ENCODE measurements at regions not wholly inside any gene's neighbourhood (a gene's known extent, or its start where the extent isn't known, plus 50 kb on each side); places are given as distances from the start of the nearest gene placed in this dataset.

DNA sequence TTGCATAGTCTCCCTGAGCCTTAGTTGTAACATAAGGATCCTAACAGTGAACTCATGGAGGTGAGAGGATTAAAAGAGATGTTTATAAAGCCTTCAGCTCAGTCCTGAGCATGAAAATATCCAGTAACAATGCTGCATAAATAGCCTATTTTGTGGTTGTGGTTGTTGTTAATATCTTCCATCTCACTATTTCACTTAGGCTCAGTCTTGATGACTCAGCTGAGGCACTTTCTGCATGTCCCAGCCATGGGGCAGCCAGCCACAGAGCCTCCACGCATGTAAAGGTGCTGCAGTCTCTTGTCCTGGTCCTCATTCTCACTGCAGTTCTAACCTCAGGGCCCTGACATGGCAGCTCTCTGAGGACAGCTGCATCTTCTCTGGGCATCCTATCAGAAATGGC is 218.8 kb upstream of the PKDCC start:
- H3K79me2 ChIP-seq (ENCODE audit: low read depth) = no peaks in the 10 kb centered on the region
- no peaks in the 10 kb centered on the region for H3K36me3 ChIP-seq (ENCODE audit: low read depth)
- H2AFZ ChIP-seq = no peak overlapping the region
- H3K9me3 ChIP-seq (ENCODE audit: insufficient read depth, low read depth) = no peaks in the 10 kb centered on the region
- TF ChIP-seq, protein P1, sequence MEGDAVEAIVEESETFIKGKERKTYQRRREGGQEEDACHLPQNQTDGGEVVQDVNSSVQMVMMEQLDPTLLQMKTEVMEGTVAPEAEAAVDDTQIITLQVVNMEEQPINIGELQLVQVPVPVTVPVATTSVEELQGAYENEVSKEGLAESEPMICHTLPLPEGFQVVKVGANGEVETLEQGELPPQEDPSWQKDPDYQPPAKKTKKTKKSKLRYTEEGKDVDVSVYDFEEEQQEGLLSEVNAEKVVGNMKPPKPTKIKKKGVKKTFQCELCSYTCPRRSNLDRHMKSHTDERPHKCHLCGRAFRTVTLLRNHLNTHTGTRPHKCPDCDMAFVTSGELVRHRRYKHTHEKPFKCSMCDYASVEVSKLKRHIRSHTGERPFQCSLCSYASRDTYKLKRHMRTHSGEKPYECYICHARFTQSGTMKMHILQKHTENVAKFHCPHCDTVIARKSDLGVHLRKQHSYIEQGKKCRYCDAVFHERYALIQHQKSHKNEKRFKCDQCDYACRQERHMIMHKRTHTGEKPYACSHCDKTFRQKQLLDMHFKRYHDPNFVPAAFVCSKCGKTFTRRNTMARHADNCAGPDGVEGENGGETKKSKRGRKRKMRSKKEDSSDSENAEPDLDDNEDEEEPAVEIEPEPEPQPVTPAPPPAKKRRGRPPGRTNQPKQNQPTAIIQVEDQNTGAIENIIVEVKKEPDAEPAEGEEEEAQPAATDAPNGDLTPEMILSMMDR (conservative IDR thresholded peaks at IDR 0.05) = no peak
- TF ChIP-seq EZH2 (IDR thresholded peaks at IDR 0.05; ENCODE audit: low read depth) = no peak
- ChIA-PET CTCF (no interaction called here), POLR2A (ENCODE audit: unreplicated experiment) (no interaction called here)
- H3F3A ChIP-seq (ENCODE audit: insufficient read depth, low read depth) = no peaks in the 10 kb centered on the region
- H3K27ac ChIP-seq = no peak overlapping the region
- no peak overlapping the region for H3K4me2 ChIP-seq
- BruUV-seq (replicated peaks) = no TSS peak
- no peaks in the 10 kb centered on the region for H4K20me1 ChIP-seq (ENCODE audit: insufficient read depth)
- peaks cover 66% of the 10 kb centered on the region for H3K27me3 ChIP-seq (ENCODE audit: insufficient read depth, low read depth)
- no peaks in the 10 kb centered on the region for H3K9me2 ChIP-seq (ENCODE audit: insufficient read depth)
- DNase-seq = no peak
- H3K4me1 ChIP-seq (replicated peaks; ENCODE audit: insufficient read depth) = no peaks in the 10 kb centered on the region
- H3K4me3 ChIP-seq = no peak overlapping the region
- intact Hi-C loops (cut with micrococcal nuclease; ENCODE audit: unreplicated experiment) = no loop called here

DNA sequence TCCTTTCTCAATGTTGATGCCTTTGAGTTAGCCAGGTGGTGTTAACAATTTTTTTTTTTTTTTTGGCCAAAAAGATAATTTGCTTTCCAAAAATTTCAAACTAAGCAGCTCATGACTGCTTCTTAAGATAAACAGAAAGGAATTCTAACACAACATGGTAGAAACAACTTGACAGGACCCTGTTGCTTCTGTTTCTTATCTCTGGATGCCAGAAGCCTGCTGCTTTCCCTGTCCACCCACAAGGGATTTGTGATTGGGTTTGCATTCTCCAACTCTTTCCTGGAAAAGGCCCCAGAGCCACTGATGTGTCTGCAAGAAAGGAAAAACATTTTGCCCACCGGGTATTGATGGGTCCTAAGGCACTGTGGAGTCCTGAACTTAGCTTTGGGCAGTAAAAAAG is 217.2 kb upstream of the PKDCC start:
- no peak for DNase-seq
- TF ChIP-seq EZH2 (IDR thresholded peaks at IDR 0.05; ENCODE audit: low read depth) = no peak
- TF ChIP-seq, protein P1 (conservative IDR thresholded peaks at IDR 0.05) = no peak
- Histone ChIP-seq H3K4me2 (no peak overlapping the region), H3K4me3 (no peak overlapping the region), H3K9me3 (ENCODE audit: insufficient read depth, low read depth) (no peaks in the 10 kb centered on the region), H3K79me2 (ENCODE audit: low read depth) (no peaks in the 10 kb centered on the region), H2AFZ (no peak overlapping the region), H4K20me1 (ENCODE audit: insufficient read depth) (no peaks in the 10 kb centered on the region), H3K27me3 (ENCODE audit: insufficient read depth, low read depth) (peaks cover 71% of the 10 kb centered on the region), H3K36me3 (ENCODE audit: low read depth) (no peaks in the 10 kb centered on the region), H3K27ac (no peak overlapping the region), H3F3A (ENCODE audit: insufficient read depth, low read depth) (no peaks in the 10 kb centered on the region), H3K9me2 (ENCODE audit: insufficient read depth) (no peaks in the 10 kb centered on the region), H3K4me1 (replicated peaks; ENCODE audit: insufficient read depth) (no peaks in the 10 kb centered on the region)
- no TSS peak for BruUV-seq (replicated peaks)
- ChIA-PET POLR2A (ENCODE audit: unreplicated experiment) (no interaction called here), CTCF (no interaction called here)
- intact Hi-C loops (cut with micrococcal nuclease; ENCODE audit: unreplicated experiment) = no loop called here

- H3K9me2 ChIP-seq (ENCODE audit: insufficient read depth) = no peaks in the 10 kb centered on the region
- intact Hi-C loops (cut with micrococcal nuclease; ENCODE audit: unreplicated experiment) = no loop called here
- H4K20me1 ChIP-seq (ENCODE audit: insufficient read depth) = no peaks in the 10 kb centered on the region
- H3K9me3 ChIP-seq (ENCODE audit: insufficient read depth, low read depth) = no peaks in the 10 kb centered on the region
- H3K79me2 ChIP-seq (ENCODE audit: low read depth) = no peaks in the 10 kb centered on the region
- TF ChIP-seq, protein P1 (conservative IDR thresholded peaks at IDR 0.05) = no peak
- TF ChIP-seq EZH2 (IDR thresholded peaks at IDR 0.05; ENCODE audit: low read depth) = no peak
- H3K4me2 ChIP-seq = no peak overlapping the region
- H3F3A ChIP-seq (ENCODE audit: insufficient read depth, low read depth) = no peaks in the 10 kb centered on the region
- no peak overlapping the region for H3K27ac ChIP-seq
- H3K36me3 ChIP-seq (ENCODE audit: low read depth) = no peaks in the 10 kb centered on the region
- H3K4me3 ChIP-seq = no peak overlapping the region
- BruUV-seq (replicated peaks) = no TSS peak
- H2AFZ ChIP-seq = no peak overlapping the region
- no peak for DNase-seq
- POLR2A ChIA-PET (ENCODE audit: unreplicated experiment) = no interaction called here
- CTCF ChIA-PET = no interaction called here
- H3K4me1 ChIP-seq (replicated peaks; ENCODE audit: insufficient read depth) = no peaks in the 10 kb centered on the region
- H3K27me3 ChIP-seq (ENCODE audit: insufficient read depth, low read depth) = peaks cover 57% of the 10 kb centered on the region
Observed at GRCh38 chr2:41832218-41832617, 215.6 kb upstream of the PKDCC start.

Data from PC-9 (cell line).